Psoas muscle (tissue), 7 donors: ENCODE measurements at regions not wholly inside any gene's neighbourhood (a gene's known extent, or its start where the extent isn't known, plus 50 kb on each side); places are given as distances from the start of the nearest gene placed in this dataset.

Experiments used
- ATAC-seq, 4 donors: fragments of 200-7000 bp; cut with Tn5 transposase; one replicate each; pipeline ENCODE4 v1.9.1; 2020; ENCODE audit warnings: moderate library complexity in 3 of 4, mild to moderate bottlenecking in 2 of 4
- DNase-seq, 2 donors: peaks; one replicate each; pipeline ENCODE4 v3.0.0-alpha.2; 2020
- H3K27ac ChIP-seq: fragments of 200-600 bp; one replicate; pipeline ENCODE4 v1.8.0; 2022
- H3K27me3 ChIP-seq, 3 donors: fragments of 200-600 bp in 1 of 3; one replicate each; pipeline versions ENCODE4 v1.6.1 to v1.8.0; 2013 to 2022; ENCODE audit warnings: low read length in 2 of 3, mild to moderate bottlenecking in 2 of 3, moderate library complexity in 1 of 3; ENCODE audit not compliant: insufficient read depth in 3 of 3
- H3K36me3 ChIP-seq, 2 donors: fragments of 200-600 bp in 1 of 2; one replicate each; pipeline versions ENCODE4 v1.6.1 to v1.8.0; 2013 to 2022; ENCODE audit warnings: low read depth in 1 of 2, mild to moderate bottlenecking in 1 of 2, moderate library complexity in 1 of 2; ENCODE audit not compliant: insufficient read depth in 1 of 2
- H3K4me1 ChIP-seq: fragments of 200-600 bp; one replicate; pipeline ENCODE4 v1.8.0; 2022
- H3K4me3 ChIP-seq: fragments of 200-600 bp; one replicate; pipeline ENCODE4 v1.8.0; 2022; ENCODE audit warnings: mild to moderate bottlenecking
- H3K9me3 ChIP-seq: fragments of 200-600 bp; one replicate; pipeline ENCODE4 v1.8.0; 2022
- CTCF ChIP-seq: fragments of 200-600 bp; IDR thresholded peaks from one replicate; pipeline ENCODE4 v1.8.0; 2022; ENCODE audit warnings: antibody characterized with exemption
- WGBS, 3 donors: extraction: QIAGEN DNeasy Blood & Tissue Kit; methylation state at CpG; one replicate each; pipeline versions ENCODE4 v1.1.6 to v1.1.7; 2013; 5-methylcytosine and 5-hydroxymethylcytosine counted together
- intact Hi-C, 2 donors: fragments of 100-400 bp; cut with DNase I; formaldehyde crosslinking; loops; one replicate each; pipeline versions ENCODE4 v1.11.0 to v1.14.2; 2022
- donor health status: healthy with polysubstance abuse.
- donor health status: DM: no; HTN: no; CAD: no; lungs with moderate emphysema.
- donor health status: Bipolar disorder and iron deficiency.
- donor health status: healthy.
- donor health status: DM: yes; HTN: yes; CAD: no.
- donor health status: DM: no; HTN: no; CAD: no.
- donor health status: DM: yes; HTN: yes; CAD: no.

GRCh38 chr14:38442208-38442607 is 186.3 kb upstream of the CLEC14A start:
- intact Hi-C loops: no loop called here
- ATAC-seq: no peak

GRCh38 chr14:38432186-38432585 is 176.3 kb upstream of the CLEC14A start:
- DNase-seq (no peak), ATAC-seq (no peak)
- WGBS, 3 donors: 76 to 80% (median 79%) methylated on average over 2 of the region's 2 CpGs
- Histone ChIP-seq H3K4me1 (no peaks in the 10 kb centered on the region), H3K36me3 (no peaks in the 10 kb centered on the region), H3K27me3 (no peaks in the 10 kb centered on the region), H3K4me3 (no peak overlapping the region), H3K27ac (no peak overlapping the region), H3K9me3 (no peaks in the 10 kb centered on the region)
- TF ChIP-seq CTCF: no peak
- intact Hi-C loops: no loop called here

More at GRCh38 chr14:38442208-38442607, 186.3 kb upstream of the CLEC14A start:
- DNase-seq: no peak
- Histone ChIP-seq H3K9me3 (peaks cover 5% of the 10 kb centered on the region), H3K4me3 (no peak overlapping the region), H3K27me3 (no peaks in the 10 kb centered on the region), H3K4me1 (no peaks in the 10 kb centered on the region), H3K36me3 (no peaks in the 10 kb centered on the region), H3K27ac (no peak overlapping the region)
- WGBS, 3 donors: 70 to 73% (median 72%) methylated on average over 3 of the region's 3 CpGs
- no peak for TF ChIP-seq CTCF

GRCh38 chr14:38431156-38431555 is 175.3 kb upstream of the CLEC14A start:
- no peak for DNase-seq
- Histone ChIP-seq H3K27me3 (no peaks in the 10 kb centered on the region), H3K36me3 (no peaks in the 10 kb centered on the region), H3K27ac (no peak overlapping the region), H3K9me3 (no peaks in the 10 kb centered on the region), H3K4me1 (no peaks in the 10 kb centered on the region), H3K4me3 (no peak overlapping the region)
- no peak for TF ChIP-seq CTCF
- intact Hi-C loops: no loop called here
- 92 to 98% (median 93%) methylated on average over 4 of the region's 4 CpGs for WGBS, 3 donors
- no peak for ATAC-seq

GRCh38 chr14:38430522-38430921 is 174.6 kb upstream of the CLEC14A start:
- intact Hi-C loops: no loop called here
- no peak for TF ChIP-seq CTCF
- H3K36me3 ChIP-seq: no peaks in the 10 kb centered on the region
- ATAC-seq (no peak), DNase-seq (no peak)
- no peaks in the 10 kb centered on the region for H3K4me1 ChIP-seq
- no peaks in the 10 kb centered on the region for H3K9me3 ChIP-seq
- H3K4me3 ChIP-seq: no peak overlapping the region
- 83 to 92% (median 85%) methylated on average over 2 of the region's 2 CpGs for WGBS, 3 donors
- no peak overlapping the region for H3K27ac ChIP-seq
- no peaks in the 10 kb centered on the region for H3K27me3 ChIP-seq

GRCh38 chr14:38425324-38425976 is 169.6 kb upstream of the CLEC14A start:
- ATAC-seq (no peak), DNase-seq (no peak)
- TF ChIP-seq CTCF: no peak
- peaks cover 11% of the 10 kb centered on the region for H3K9me3 ChIP-seq
- WGBS, 3 donors: 87 to 91% (median 89%) methylated on average over 5 of the region's 5 CpGs
- H3K27ac ChIP-seq: no peak overlapping the region
- H3K27me3 ChIP-seq: no peaks in the 10 kb centered on the region
- H3K4me1 ChIP-seq: no peaks in the 10 kb centered on the region
- no peak overlapping the region for H3K4me3 ChIP-seq
- intact Hi-C loops: no loop called here
- no peaks in the 10 kb centered on the region for H3K36me3 ChIP-seq
